Stomach (tissue), 4 donors: ENCODE measurements at regions not wholly inside any gene's neighbourhood (a gene's known extent, or its start where the extent isn't known, plus 50 kb on each side); places are given as distances from the start of the nearest gene placed in this dataset.

Experiments used
- CTCF ChIP-seq, 7 experiments: fragments of 450-650 bp in 4 of 7; fragments of 200-600 bp in 3 of 7; sonication (generic) in 3 of 7; IDR thresholded peaks; one replicate each; pipeline ENCODE4 v1.5.1; 2016 to 2019; ENCODE audit warnings: antibody characterized with exemption in 7 of 7, control low read depth in 2 of 7, mild to moderate bottlenecking in 1 of 7
- EP300 ChIP-seq: sonication (generic); formaldehyde crosslinking; IDR thresholded peaks from one replicate; pipeline ENCODE4 v1.6.1; 2017; ENCODE audit warnings: antibody characterized with exemption
- POLR2AphosphoS5 ChIP-seq, 3 donors: sonication (generic); formaldehyde crosslinking; IDR thresholded peaks; one replicate each; pipeline ENCODE4 v1.6.1; 2016; ENCODE audit warnings: antibody characterized with exemption in 3 of 3

GRCh38 chr16:16910666-16911065 is 531.7 kb downstream of the NPIPA7 start:
- TF ChIP-seq CTCF (IDR thresholded peaks at IDR 0.05) (no peak), POLR2AphosphoS5 (IDR thresholded peaks at IDR 0.05) (no peak), EP300 (no peak)
